Left renal pelvis (tissue), 4 donors: ENCODE measurements at regions not wholly inside any gene's neighbourhood (a gene's known extent, or its start where the extent isn't known, plus 50 kb on each side); places are given as distances from the start of the nearest gene placed in this dataset.
"Not testable (repeated sequence)": the region's sequence is repeated elsewhere in the genome, so short reads cannot be mapped to it uniquely, and the experiment has no call there.

ENCODE experiments used
- DNase-seq, 4 donors: peaks; one replicate each; pipeline ENCODE4 v3.0.0-alpha.2; 2013; ENCODE audit warnings: low read depth in 4 of 4, low spot score in 3 of 4

DNA sequence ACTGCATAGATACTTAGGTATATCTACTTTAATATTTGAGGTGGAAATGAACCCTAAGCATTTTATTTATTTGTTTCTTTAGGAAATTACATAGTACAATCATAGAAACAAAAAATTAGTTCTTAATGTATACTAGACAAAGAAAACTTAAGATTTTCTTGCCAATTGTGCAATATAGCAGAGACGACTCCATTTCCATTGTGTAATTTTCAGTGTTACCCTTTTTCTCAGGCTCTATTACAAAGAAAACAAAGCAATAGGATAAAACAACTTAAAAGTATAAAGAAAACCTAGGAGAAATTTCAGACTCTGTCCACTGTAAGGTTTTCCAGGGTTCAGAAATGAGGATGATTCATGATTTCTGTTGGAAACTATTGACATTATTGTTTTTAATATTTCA, 89.0 kb upstream of the SERTAD2 start:
- no peak for DNase-seq

DNA sequence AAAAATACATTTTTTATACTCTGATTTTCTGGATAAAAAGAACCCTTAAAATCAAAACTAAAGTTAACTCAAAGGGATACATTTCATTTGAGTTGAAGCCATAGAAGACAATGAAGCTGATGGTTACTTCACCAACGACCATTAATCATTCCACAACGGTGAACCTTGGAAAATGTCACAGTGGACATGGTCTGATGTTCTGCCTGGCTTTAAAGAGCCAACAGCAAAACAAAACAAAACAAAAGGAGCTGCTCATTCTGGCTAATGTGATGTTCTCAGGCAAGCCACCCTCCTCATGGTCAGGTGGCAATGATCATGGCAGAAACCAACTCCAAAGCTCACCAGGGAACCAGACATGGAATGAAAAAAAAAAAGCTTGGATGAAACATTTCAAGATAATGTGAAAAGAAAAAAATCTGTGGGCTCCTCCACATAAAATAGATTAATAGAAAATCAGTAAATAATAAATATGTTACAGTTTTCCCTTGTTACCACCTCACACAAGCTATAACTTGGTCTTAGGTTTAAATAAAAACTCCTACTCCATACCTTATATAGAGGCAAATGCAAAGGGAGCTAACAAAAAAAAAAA, 90.1 kb upstream of the SERTAD2 start:
- DNase-seq = no peak

DNA sequence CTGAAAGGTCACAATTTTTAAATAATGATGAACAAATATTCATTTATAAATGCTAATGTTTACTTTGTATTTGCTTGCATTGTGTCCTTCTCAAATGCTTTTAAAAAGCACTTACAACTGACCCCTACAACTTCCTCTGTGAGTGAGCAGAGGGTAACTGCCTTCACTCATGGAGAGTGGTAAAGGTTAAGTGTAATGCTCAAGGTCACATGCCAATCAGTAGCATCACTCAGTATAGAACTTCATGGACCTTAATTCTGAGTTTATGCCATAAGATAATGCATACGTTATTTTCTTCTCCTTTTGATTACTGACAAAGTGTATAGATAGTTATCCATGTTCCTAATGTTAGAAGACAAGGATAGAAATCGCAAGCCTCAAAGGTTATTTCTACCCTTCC, 91.8 kb upstream of the SERTAD2 start:
- no peak for DNase-seq

DNA sequence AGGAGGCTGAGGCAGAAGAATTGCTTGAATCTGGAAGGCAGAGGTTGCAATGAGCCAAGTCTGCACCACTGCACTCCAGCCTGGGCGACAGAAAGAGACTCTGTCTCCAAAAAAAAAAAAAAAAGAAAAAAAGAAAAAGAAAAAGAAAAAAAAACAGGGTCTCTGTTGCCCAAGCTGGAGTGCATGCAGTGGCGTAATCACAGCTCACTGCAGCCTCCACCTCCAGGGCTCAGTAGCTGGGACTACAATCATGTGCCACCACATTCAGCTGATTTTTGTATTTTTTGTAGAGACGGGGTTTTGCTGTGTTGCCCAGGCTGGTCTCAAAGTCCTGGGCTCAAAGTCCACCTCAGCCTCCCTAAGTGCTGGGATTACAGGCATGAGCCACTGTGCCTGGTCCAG, 94.0 kb upstream of the SERTAD2 start:
- DNase-seq = not testable (repeated sequence)

DNA sequence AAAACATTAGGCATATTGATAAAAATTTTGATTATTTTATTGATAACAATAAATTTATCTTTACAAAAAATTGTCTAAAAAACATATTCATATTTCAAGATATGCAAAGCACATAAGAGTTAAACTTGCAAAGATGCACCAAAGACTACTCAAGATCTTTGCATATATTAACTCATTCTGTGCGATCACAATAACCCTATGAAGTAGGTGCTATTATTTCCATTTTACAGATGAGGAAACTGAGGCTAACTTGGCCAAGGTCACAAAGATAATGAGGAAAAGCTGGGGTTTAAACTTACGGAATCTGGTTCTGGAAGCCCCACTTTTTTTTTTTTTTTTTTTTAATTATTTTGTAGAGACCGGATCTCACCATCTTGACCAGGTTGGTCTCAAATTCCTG, 94.4 kb upstream of the SERTAD2 start:
- no peak for DNase-seq

DNA sequence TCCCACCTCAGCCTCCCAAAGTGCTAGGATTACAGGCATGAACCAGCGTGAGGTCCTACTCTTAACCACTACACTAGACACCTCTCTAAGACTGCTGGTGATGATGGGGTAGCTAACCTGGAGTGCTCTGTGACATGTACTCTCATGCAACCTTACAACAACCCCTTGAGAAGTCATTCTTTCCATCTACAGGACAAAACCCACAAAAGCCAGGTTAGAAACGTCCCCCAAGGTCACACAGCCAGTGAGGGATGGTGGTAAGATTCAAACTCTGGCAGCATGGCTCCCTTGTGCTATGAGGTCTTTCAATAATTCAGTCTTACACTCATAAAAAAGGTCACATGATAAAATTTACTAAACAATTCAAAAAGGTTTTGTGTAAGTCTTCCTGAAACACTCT, 94.8 kb upstream of the SERTAD2 start:
- DNase-seq = no peak

DNA sequence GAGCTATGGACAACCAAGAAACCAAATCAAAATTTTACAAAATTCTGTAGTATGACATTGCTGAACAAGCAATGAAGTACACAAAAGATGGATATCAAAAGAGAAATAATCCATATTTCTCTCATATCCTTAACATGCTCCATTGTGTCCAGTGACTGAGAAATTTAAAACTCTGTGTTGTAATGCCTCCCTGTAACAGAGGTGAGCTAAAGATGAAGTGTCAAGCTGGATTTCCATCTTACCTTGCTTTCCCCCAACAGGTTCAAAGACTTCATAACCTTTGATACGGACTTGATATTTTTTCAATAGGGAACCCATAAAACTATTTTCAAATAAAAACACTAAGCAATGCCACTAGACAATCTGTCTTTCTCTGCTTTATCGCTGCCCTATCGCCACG, 95.7 kb upstream of the SERTAD2 start:
- no peak for DNase-seq

DNA sequence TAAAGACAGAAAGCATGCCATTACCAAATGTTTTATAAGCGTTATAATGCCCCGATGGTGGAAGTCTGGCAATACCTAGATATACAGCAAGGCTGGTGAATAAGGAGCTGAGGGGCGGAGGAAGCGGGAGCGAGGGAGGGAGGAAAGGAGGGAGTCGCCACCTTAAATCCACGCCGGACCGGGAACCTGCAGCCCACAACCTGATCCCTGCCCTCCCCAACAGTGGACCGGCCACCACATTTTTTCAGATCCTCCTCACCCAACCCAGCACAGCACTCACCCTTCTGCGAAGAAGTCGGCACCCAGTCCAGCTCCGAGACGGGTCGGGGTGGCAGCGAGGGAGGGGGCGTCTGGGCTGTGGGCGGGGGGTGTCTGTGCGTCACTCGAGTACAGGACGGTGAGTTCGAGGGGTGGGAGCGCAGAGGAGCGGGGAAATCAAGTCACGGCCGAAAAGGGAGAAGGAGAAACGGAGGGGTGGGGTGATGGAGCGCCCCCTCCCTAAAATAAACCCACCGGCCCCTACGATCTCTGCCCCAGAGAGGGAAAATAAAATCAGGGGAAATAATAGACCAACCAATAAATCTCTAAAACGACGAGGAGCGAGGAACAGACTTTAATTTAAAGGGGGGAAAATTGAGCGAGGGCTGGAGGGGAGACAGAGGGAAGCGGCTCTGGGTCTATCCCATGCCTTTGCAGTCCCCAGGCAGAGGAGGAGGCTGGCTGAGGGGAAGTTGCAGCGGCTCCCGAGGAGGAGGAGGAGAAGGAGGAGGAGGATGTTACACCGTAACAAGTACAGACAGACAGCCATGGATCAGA, 96.5 kb upstream of the SERTAD2 start:
- DNase-seq = no peak

DNA sequence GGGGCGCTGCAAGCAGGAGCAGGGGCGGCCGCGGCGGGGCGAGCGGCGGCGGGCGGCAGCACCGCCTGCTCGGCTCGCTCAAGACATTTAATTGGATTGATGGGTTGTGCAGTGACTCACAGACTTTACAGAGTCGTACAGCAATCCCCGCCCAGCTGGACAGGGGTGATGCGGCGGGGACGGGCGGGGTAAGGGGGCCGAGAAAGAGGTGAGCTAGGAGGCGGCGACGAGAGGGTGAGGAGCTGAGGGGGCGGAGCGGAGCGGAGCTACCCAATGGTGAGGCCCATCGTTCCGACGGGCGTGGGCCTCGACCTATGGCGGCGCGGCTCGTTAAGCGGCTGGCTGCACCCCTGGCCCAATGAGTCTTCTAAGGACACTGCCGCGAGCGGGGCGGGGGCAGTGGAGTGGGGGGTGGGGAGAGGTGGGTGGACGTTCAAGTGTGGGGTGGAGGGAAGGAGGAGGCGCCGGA, 97.1 kb upstream of the SERTAD2 start:
- peak; percentile 97 to 99 (median 98) for DNase-seq

DNA sequence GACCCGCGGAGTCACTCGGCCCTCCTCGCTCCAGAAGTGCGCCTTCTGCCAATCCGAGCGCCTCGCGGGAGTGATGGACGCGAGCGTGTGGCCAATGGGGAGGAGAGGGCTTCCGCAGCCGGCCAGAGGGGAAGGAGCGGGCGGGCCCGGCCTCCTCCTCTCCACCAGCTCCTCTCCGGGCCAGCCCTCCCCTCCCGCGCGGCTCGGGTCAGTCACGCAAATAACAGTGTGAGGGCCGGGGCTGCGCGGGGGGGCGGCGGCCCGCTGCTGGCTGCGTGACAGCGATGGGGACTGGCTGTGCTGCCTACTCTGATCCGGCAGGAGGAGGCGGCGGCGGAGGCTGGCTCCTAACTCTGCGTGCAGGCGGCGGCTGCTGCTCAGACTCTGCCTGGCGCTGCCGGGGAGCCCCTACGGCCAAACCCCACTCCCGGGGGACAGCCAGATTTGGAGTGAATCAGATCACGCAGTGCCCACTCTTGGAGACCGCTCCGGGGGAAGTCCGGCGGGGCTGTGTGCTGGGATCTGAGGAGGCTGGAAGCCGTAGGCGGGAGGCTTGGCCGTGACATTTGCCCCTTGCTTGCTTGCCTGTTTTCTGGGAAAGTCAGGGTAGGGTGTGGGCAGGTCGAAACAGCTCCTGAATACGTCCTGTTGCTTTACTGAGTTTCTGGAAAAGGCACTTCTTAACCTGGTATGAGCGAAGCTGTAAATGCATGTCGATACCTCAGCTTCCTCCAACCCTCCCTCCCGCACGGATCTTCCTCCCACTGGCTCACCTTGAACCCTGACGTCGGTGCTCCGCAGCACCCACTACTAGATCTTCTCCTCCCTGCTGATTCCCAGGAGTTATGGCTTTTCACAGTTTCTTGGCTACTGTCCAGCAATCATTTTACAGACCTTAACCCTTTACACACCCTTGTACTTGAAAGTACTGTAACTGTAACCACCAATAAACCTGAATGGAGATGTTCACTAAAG, 97.9 kb upstream of the SERTAD2 start:
- peak in 2 of 4 donors; percentile 93 to 97 for DNase-seq

DNA sequence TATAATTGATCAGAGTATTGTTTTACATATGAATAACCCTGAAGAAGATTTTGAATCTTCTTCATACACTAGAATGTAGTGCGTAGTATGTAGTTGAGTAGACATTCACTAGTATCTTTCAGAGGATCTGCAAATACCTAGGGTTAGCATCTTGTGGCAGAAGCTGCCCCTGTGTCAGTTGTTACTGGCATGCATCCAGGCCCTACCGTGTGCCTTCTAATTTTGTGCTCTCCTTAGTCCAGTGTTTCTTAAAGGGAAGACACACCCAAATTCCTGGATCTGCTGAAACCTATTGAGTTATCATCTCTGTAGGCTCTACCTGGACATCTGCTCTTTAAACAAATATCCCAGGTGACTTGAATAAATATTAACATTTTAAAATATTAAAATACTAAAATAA, 99.7 kb upstream of the SERTAD2 start:
- no peak for DNase-seq

DNA sequence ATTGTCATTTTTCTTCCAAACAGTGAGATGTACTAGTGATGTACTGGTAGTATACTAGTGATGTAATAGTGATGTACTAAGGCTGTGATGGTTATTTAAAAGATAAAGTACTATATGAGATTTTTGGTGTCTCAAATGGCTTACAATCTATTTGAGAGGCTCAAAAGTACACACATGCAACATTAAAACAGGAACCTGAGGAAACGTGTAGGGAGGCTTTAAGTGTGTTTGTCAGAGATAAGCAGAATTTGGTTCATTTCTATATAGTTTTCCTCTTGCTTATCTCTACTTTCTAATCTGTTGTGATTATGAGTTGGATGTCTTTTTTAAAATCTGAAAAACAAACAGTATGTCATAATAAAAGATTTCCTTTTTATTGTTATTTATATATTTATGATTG, 100.9 kb upstream of the SERTAD2 start:
- DNase-seq = no peak

DNA sequence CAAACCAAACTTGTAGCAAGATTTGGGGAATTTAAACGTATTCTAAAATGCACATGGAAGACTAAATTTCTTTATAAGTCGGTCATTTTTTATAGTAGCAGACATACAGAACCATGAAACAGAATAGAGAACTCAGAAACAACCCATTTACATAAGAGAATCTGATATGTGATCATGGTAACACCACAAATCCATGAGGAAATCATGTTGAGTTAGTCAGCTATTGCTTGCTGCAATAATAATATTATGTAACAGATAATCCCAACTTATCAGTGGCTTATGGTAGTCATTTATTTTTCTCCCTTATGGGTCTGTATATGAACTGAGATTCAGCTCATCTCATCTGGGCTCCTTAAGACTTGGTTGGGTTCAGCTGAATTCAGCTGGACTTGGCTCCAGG, 103.4 kb upstream of the SERTAD2 start:
- DNase-seq = no peak

DNA sequence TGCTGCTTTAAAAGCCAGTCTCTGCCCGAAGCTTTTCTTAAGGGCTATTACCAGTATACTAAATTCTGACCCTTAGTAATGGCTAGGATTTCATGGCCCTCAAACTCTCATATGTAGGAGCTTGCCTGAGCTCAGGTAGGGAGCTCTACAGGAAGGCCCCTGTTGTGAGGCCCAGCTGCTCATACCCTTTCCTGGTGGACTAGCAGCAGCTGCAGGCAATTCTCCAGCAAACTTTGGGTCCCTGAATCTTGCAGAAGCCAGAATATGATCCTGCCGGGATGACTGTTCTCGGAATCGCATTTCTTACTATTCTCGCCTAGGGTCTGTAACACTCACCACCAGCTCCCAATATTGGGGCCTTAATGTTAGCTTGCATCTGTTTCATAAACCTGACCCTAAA, 106.4 kb upstream of the SERTAD2 start:
- no peak for DNase-seq

DNA sequence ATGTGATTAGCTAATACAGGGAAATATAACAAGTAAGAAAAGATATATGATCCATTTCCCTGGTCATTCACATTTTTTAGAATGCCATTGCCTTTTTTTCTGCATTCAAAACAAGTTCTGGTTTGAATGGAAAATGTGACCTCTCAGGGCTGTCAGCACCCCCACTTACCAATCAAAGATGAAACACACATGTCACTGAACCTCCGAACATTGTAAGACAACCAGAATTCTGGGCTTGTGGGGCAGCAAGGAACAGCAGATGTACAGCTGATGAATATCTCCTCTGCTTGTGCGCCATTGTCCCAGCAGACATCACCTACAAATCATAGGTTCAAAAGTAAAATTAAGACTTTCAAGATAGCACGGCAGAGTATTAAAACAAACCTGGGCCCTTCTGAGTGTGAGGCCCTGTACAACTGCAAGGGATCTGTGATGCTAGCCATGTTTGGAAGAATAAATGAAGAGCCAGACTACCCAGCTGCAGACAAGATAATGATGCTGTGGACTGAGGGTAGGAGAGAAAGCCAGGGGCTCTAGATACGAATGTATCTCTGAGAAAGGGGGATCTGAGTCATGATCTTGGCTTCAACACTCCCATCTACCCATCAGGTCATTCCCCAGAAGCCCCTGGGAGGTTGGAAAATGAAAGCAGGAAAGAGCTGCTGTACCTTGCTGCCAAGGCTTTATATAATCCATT, 108.7 kb upstream of the SERTAD2 start:
- no peak for DNase-seq

DNA sequence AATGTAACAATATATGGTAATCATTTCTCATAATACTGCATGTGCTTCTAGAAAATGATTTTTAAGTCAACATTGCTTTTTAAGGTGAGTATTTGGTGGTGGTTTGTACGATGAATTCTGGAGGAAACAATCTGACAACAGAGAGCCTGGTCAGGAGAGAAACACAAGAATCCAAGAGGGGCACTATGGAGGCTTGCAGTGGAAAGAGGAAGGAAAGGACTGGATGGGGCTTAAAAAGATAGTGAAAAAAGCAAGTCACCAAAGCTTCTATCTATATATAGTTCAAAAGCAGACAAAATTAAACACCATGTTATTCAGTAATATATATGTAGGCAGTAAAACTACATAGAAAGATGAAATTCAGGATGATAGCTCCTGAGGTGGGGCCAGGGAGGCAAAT, 109.4 kb upstream of the SERTAD2 start:
- no peak for DNase-seq

DNA sequence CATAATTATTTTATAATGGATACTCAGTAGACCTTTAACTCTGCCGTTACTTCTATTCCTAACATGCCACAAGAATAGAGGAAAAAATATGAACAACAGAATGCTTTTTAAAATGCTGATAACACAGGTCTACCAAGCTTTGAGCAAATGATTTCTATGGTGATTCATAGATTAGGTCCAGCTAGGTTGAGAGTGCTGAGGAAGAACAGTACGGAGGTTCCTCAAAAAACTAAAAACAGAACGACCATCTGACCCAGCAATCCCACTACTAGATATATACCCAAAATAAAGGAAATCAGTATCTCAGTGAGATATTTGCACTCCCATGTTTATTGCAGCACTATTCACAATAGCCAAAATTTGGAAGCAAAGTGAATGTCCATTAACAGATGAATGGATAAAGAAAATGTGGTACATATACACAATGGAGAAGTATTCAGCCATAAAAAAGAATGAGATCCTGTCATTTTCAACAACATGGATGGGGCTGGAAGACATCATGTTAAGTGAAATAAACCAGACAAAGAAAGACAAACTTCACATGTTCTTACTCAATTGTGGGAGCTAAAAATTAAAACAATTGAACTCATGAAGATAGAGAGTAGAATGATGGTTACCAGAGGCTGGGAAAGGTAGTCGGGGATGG, 111.6 kb upstream of the SERTAD2 start:
- no peak for DNase-seq

DNA sequence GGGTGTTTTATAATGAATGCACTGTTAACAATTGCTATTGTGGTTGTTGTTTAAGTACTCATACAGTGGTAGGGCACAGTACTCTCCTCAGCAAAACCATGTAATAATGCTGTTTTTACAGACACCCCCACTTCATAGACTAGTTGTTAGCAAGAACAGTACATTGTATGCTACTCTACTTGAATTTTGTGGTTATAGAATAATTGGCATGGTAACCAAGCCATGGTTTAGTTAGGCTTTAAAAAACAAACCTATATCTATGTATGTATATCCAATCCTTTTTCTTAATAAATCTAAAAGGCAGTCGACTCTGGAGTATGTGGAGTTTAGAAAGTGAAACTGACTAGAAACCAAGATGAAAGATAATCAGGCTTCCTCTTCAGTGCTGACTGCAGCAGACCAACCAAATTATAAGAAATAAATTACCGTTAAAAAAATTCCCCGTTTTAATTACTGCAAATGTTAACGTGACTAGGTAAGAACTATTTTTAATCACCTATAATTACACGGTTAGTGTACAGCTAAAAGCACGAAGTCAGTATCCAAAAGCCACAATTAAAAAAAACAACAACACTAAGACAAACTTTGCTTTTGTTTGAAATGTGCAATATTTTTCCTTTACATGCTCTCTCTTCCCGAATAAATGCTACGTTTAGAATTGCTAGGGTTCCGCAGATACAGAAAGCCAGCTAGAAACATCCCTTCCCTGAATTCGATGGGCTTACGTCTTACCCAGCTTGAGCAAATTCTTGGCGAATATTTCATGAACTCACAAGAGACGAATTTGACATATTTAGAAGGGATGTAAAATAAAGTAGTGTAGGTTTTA, 113.3 kb upstream of the SERTAD2 start:
- peak in 1 of 4 donors; percentile 48 for DNase-seq
